ENCODE measurements at regions not wholly inside any gene's neighbourhood (a gene's known extent, or its start where the extent isn't known, plus 50 kb on each side); places are given as distances from the start of the nearest gene placed in this dataset.

DNA sequence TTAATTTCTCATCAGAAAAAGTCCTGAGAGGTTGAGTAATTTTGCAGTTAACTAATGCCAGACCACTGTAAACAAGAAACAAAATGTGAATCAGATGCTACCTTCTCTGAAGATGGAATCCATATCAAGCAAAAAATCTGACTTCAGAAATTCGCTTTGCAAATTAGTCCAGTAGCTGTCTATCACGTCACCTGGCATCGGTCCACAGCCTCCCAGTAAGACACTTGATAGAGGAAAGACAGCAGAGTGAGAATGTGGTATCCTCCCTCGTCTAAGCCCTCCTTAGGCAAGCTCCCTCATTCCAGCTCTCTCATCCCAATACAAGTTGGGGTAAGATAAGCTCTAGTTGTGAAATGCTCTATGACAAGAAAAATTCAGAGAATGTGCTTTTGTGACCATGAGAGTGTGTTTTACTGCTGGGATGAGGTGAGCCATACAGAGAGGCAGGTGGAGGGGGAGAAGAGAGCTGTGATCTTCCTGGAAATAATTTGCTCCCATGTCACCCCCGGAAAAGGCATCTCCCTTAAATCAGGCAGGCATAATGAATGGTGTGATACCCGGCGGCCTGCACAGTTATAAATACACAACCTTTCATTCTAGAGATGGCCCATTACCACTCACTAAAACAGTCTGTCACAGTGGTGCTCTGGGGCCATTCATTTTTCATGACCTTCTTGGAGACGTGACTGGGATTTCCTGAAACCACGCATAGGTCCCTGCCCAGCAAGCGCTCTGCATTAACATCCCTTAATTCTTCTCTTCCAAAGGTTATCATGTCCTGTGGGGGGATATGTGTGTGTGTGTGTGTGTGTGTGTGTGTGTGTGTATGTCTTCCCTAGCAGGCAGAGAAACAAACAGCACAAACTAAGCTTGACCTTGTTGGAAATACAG, 602.0 kb upstream of the KCNMB2 start:
- H3K4me3 ChIP-seq (ENCODE audit: extremely low read depth in 1 of 4, insufficient read depth in 2 of 4, low read depth in 3 of 4, low read length in 4 of 4), result no peak overlapping the region
- no peak for DNase-seq (ENCODE audit: low read depth in 1 of 2, low spot score in 2 of 2)

More for the DNA sequence above, 602.0 kb upstream of the KCNMB2 start:
- H3K27me3 ChIP-seq (replicated peaks in 1 of 4; ENCODE audit: control insufficient read depth in 3 of 4, extremely low read depth in 1 of 4, insufficient read depth in 3 of 4, low read length in 3 of 4), result no peaks in the 10 kb centered on the region
- no peak overlapping the region for H3K9ac ChIP-seq (replicated peaks in 1 of 4; ENCODE audit: extremely low read depth in 1 of 4, low read depth in 3 of 4, low read length in 3 of 4)
- TF ChIP-seq MAFK (IDR thresholded peaks at IDR 0.05; ENCODE audit: low read depth, low read length) (no peak), HDAC2 (IDR thresholded peaks at IDR 0.05; ENCODE audit: borderline replicate concordance in 1 of 2, low read depth in 2 of 2, low read length in 2 of 2) (no peak), BACH1 (IDR thresholded peaks at IDR 0.05; ENCODE audit: low read length) (no peak), PHF8 (conservative IDR thresholded peaks at IDR 0.05; ENCODE audit: low read depth, low read length) (no peak), TBP (IDR thresholded peaks at IDR 0.05; ENCODE audit: low read depth, low read length) (no peak), RBBP5 (IDR thresholded peaks at IDR 0.05; ENCODE audit: borderline replicate concordance, low read depth, low read length) (no peak), NANOG (IDR thresholded peaks at IDR 0.05; ENCODE audit: insufficient read depth, low read depth, low read length, poor library complexity, severe bottlenecking) (no peak), CBX8 (IDR thresholded peaks at IDR 0.05; ENCODE audit: borderline replicate concordance, low read depth, low read length) (no peak), KDM1A (IDR thresholded peaks at IDR 0.05; ENCODE audit: borderline replicate concordance, low read length) (no peak), ASH2L (IDR thresholded peaks at IDR 0.05; ENCODE audit: low read length) (no peak)
- H3K18ac ChIP-seq (ENCODE audit: extremely low read depth, low read length), result no peak overlapping the region
- no peaks in the 10 kb centered on the region for H3K36me3 ChIP-seq (ENCODE audit: control insufficient read depth in 2 of 4, insufficient read depth in 4 of 4, low read length in 3 of 4)
- H3K4me1 ChIP-seq (replicated peaks in 1 of 4; ENCODE audit: control insufficient read depth in 3 of 4, insufficient read depth in 4 of 4, low read length in 3 of 4), result peaks cover 0 to 2% (median 0%) of the 10 kb centered on the region in 4 experiments; a peak in 1 of 7 replicates
- H3K4ac ChIP-seq (replicated peaks; ENCODE audit: insufficient read length, low read depth, low read length), result no peak overlapping the region
- H2BK15ac ChIP-seq (ENCODE audit: low read length), result no peak overlapping the region
- no peak overlapping the region for H4K5ac ChIP-seq (ENCODE audit: insufficient read length, low read depth, low read length)
- H4K8ac ChIP-seq (ENCODE audit: extremely low read depth, insufficient read depth, low read length), result no peak overlapping the region
- H3K4me2 ChIP-seq (ENCODE audit: insufficient read depth in 1 of 2, low read depth in 2 of 2, low read length in 2 of 2), result no peak overlapping the region
- no peak overlapping the region for H3K14ac ChIP-seq (ENCODE audit: insufficient read length)
- H3K79me1 ChIP-seq (ENCODE audit: low read depth, low read length), result no peaks in the 10 kb centered on the region
- H3K23ac ChIP-seq (ENCODE audit: insufficient read length), result no peak overlapping the region
- H2AFZ ChIP-seq (ENCODE audit: low read length), result no peak overlapping the region
- H4K20me1 ChIP-seq (replicated peaks in 1 of 2; ENCODE audit: control insufficient read depth in 1 of 2, insufficient read depth in 2 of 2, low read length in 2 of 2), result no peaks in the 10 kb centered on the region
- no peaks in the 10 kb centered on the region for H3K79me2 ChIP-seq (ENCODE audit: control insufficient read depth in 1 of 2, insufficient read depth in 2 of 2, low read length in 2 of 2)
- no peak overlapping the region for H2AK5ac ChIP-seq (ENCODE audit: low read depth, low read length)
- CTCF ChIA-PET (ENCODE audit: partially characterized antibody), result interaction anchor here (1.0 kb wide), 1 partner anchor 171 kb away, joined by 3 read pairs; no protein-coding TSS in a partner anchor
- no peak overlapping the region for H3K27ac ChIP-seq (ENCODE audit: low read depth, low read length)
- no peak overlapping the region for H3K56ac ChIP-seq (replicated peaks; ENCODE audit: insufficient read length, low read depth, low read length)
- no peak overlapping the region for H2BK120ac ChIP-seq (replicated peaks; ENCODE audit: low read depth, low read length)
- H2BK20ac ChIP-seq (ENCODE audit: low read length), result no peak overlapping the region
- no peak for FAIRE-seq
- no peak overlapping the region for H2BK5ac ChIP-seq (ENCODE audit: low read depth, low read length)
- H4K91ac ChIP-seq (replicated peaks; ENCODE audit: insufficient read length, low read length), result no peak overlapping the region
- POLR2A ChIA-PET (ENCODE audit: partially characterized antibody), result no interaction called here
- H3K9me3 ChIP-seq (ENCODE audit: insufficient read depth in 2 of 2, low read depth in 1 of 2, low read length in 1 of 2), result no peaks in the 10 kb centered on the region
- no peaks in the 10 kb centered on the region for H3K23me2 ChIP-seq (ENCODE audit: low read depth, low read length)
- H2BK12ac ChIP-seq (ENCODE audit: low read depth, low read length), result no peak overlapping the region
- 89% methylated on average over 10 of the region's 10 CpGs; no CpG with 5 or more reads in 1 of the 2 experiments for WGBS, 2 experiments (ENCODE audit: extremely low coverage in 1 of 2, insufficient coverage in 1 of 2, insufficient read length in 1 of 2, insufficient replicate concordance in 2 of 2, low coverage in 1 of 2, low lambda C conversion rate in 2 of 2, missing lambda C conversion rate in 1 of 2)
